ENCODE measurements at regions not wholly inside any gene's neighbourhood (a gene's known extent, or its start where the extent isn't known, plus 50 kb on each side); places are given as distances from the start of the nearest gene placed in this dataset.

DNA sequence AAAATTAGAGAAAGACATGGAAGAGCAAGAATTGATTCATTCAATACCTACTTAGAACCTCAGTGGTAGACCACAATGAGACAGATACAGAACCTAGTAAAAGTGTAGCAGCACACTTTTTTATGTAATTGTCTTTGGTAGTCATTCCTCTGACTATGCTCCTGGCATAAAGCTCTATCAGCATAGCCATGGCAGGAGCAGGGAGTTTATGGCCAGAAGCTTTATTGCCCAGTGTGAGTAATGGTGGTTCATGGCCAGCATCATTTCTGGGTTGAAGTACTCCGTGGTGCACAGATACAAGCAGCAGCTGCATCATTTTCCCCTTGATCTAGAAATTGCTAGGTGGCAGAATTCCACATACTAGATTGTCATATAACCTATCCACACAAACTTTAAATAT lies 352.6 kb downstream of the TBC1D4 start:
- TF ChIP-seq SRF (IDR thresholded peaks at IDR 0.05; ENCODE audit: low read depth in 2 of 2, low read length in 2 of 2) = no peak
- no peak for TF ChIP-seq SREBF2 (IDR thresholded peaks at IDR 0.05; ENCODE audit: low read length)
- TF ChIP-seq, protein P1, sequence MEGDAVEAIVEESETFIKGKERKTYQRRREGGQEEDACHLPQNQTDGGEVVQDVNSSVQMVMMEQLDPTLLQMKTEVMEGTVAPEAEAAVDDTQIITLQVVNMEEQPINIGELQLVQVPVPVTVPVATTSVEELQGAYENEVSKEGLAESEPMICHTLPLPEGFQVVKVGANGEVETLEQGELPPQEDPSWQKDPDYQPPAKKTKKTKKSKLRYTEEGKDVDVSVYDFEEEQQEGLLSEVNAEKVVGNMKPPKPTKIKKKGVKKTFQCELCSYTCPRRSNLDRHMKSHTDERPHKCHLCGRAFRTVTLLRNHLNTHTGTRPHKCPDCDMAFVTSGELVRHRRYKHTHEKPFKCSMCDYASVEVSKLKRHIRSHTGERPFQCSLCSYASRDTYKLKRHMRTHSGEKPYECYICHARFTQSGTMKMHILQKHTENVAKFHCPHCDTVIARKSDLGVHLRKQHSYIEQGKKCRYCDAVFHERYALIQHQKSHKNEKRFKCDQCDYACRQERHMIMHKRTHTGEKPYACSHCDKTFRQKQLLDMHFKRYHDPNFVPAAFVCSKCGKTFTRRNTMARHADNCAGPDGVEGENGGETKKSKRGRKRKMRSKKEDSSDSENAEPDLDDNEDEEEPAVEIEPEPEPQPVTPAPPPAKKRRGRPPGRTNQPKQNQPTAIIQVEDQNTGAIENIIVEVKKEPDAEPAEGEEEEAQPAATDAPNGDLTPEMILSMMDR (IDR thresholded peaks at IDR 0.05 in 2 of 3, conservative IDR thresholded peaks at IDR 0.05 in 1 of 3; ENCODE audit: control insufficient read depth in 2 of 3, extremely low read depth in 1 of 3, insufficient read depth in 1 of 3, low read depth in 3 of 3, low read length in 3 of 3) = no peak
- TF ChIP-seq MXI1 (IDR thresholded peaks at IDR 0.05; ENCODE audit: low read depth, low read length) = no peak
- TF ChIP-seq POLR2A (IDR thresholded peaks at IDR 0.05; ENCODE audit: low read depth, low read length) = no peak
- no peak for TF ChIP-seq HDAC2 (IDR thresholded peaks at IDR 0.05)
- no peak for TF ChIP-seq TCF7 (IDR thresholded peaks at IDR 0.05; ENCODE audit: borderline replicate concordance)
